OCI-LY7 (cell line): ENCODE measurements at regions not wholly inside any gene's neighbourhood (a gene's known extent, or its start where the extent isn't known, plus 50 kb on each side); places are given as distances from the start of the nearest gene placed in this dataset.

Experiments used
- BruUV-seq: library from RNA; stranded (reverse); fragments of 400-500 nt; replicated peaks from 2 replicates; lab custom pipeline; 2021; lab: Mats Ljungman, UMichigan
- CTCF ChIA-PET: fragments of 300-600 bp; sonication (Branson Sonifier 250); formaldehyde crosslinking; loops from one replicate; lab custom pipeline; 2022; ENCODE audit warnings: antibody characterized with exemption; ENCODE audit not compliant: unreplicated experiment; lab: Charles Lee
- POLR2A ChIA-PET: fragments of 300-600 bp; sonication (Branson Sonifier 250); formaldehyde crosslinking; loops from one replicate; lab custom pipeline; 2022; ENCODE audit warnings: antibody characterized with exemption; lab: Charles Lee
- DNase-seq: peaks from one replicate; pipeline ENCODE4 v3.0.0-alpha.2; 2015; ENCODE audit warnings: low spot score
- H2AFZ ChIP-seq: fragments of 200-600 bp; sonication (generic), shearing (Covaris generic); 2 replicates; pipeline ENCODE4 v1.6.1; 2014; ENCODE audit warnings: mild to moderate bottlenecking, antibody characterized with exemption, low read length, moderate library complexity
- H3K27ac ChIP-seq: fragments of 200-600 bp; sonication (generic); 2 replicates; pipeline ENCODE4 v1.5.1; 2014; ENCODE audit warnings: mixed run types, low read depth, mild to moderate bottlenecking, moderate library complexity, low read length, inconsistent platforms; ENCODE audit not compliant: poor library complexity, severe bottlenecking
- H3K36me3 ChIP-seq: fragments of 200-600 bp; sonication (generic); 2 replicates; pipeline ENCODE4 v1.6.1; 2014; ENCODE audit warnings: mild to moderate bottlenecking, antibody characterized with exemption, low read length, moderate library complexity, mixed read lengths; ENCODE audit not compliant: insufficient read depth
- H3K4me1 ChIP-seq: fragments of 200-600 bp; sonication (generic); 2 replicates; pipeline ENCODE4 v1.5.1; 2014; ENCODE audit warnings: mild to moderate bottlenecking, low read length; ENCODE audit not compliant: insufficient read depth, poor library complexity, severe bottlenecking
- H3K4me2 ChIP-seq: fragments of 200-600 bp; sonication (generic); 2 replicates; pipeline ENCODE4 v1.6.1; 2014; ENCODE audit warnings: mild to moderate bottlenecking, low read length
- H3K4me3 ChIP-seq: fragments of 200-600 bp; sonication (generic); 2 replicates; pipeline ENCODE4 v1.5.1; 2014; ENCODE audit warnings: mild to moderate bottlenecking, low read depth, low read length; ENCODE audit not compliant: poor library complexity, severe bottlenecking
- H3K79me2 ChIP-seq: fragments of 200-600 bp; sonication (generic); 2 replicates; pipeline ENCODE4 v1.6.1; 2016; ENCODE audit warnings: low read depth, mild to moderate bottlenecking, low read length, moderate library complexity, mixed read lengths; ENCODE audit not compliant: insufficient read depth
- H3K9me2 ChIP-seq: fragments of 200-600 bp; sonication (generic); 2 replicates; pipeline ENCODE4 v1.6.1; 2016; ENCODE audit warnings: mild to moderate bottlenecking, low read length, mixed read lengths; ENCODE audit not compliant: insufficient read depth
- H3K9me3 ChIP-seq: fragments of 200-600 bp; sonication (generic); 2 replicates; pipeline ENCODE4 v1.6.1; 2014; ENCODE audit warnings: mild to moderate bottlenecking, mixed run types, low read length, mixed read lengths
- H4K20me1 ChIP-seq: fragments of 200-600 bp; sonication (generic); 2 replicates; pipeline ENCODE4 v1.6.1; 2014; ENCODE audit warnings: mild to moderate bottlenecking, antibody characterized with exemption, low read length, moderate library complexity, mixed read lengths; ENCODE audit not compliant: insufficient read depth
- EZH2phosphoT487 ChIP-seq: fragments of 200-600 bp; sonication (generic); IDR thresholded peaks from 2 replicates; pipeline ENCODE4 v1.6.1; 2018; ENCODE audit warnings: low read depth, borderline replicate concordance, mild to moderate bottlenecking, mixed run types, antibody characterized with exemption, low read length, moderate library complexity, mixed read lengths
- intact Hi-C: fragments of 100-400 bp; cut with micrococcal nuclease; formaldehyde crosslinking; loops from one replicate; pipeline ENCODE4 v1.10.0; 2022; ENCODE audit not compliant: unreplicated experiment
- TF ChIP-seq, protein P1 (sequence below): fragments of 200-600 bp; sonication (generic); conservative IDR thresholded peaks from 2 replicates; pipeline ENCODE4 v1.5.1; 2014; ENCODE audit warnings: mild to moderate bottlenecking, antibody characterized with exemption, low read length, moderate library complexity, mixed read lengths

GRCh38 chr22:22187299-22187698, 57.3 kb upstream of the VPREB1 start:
- H2AFZ ChIP-seq = no peak overlapping the region
- peaks cover 14% of the 10 kb centered on the region for H3K4me1 ChIP-seq
- POLR2A ChIA-PET = interaction anchor here (1.2 kb wide), 1 partner anchor 10 kb away, joined by 4 read pairs; no protein-coding TSS in a partner anchor
- CTCF ChIA-PET = no interaction called here
- DNase-seq = no peak
- no peaks in the 10 kb centered on the region for H3K9me2 ChIP-seq
- no peak overlapping the region for H3K4me3 ChIP-seq
- H4K20me1 ChIP-seq = no peaks in the 10 kb centered on the region
- H3K9me3 ChIP-seq = no peaks in the 10 kb centered on the region
- H3K27ac ChIP-seq = no peak overlapping the region
- intact Hi-C loops = no loop called here
- TF ChIP-seq, protein P1, sequence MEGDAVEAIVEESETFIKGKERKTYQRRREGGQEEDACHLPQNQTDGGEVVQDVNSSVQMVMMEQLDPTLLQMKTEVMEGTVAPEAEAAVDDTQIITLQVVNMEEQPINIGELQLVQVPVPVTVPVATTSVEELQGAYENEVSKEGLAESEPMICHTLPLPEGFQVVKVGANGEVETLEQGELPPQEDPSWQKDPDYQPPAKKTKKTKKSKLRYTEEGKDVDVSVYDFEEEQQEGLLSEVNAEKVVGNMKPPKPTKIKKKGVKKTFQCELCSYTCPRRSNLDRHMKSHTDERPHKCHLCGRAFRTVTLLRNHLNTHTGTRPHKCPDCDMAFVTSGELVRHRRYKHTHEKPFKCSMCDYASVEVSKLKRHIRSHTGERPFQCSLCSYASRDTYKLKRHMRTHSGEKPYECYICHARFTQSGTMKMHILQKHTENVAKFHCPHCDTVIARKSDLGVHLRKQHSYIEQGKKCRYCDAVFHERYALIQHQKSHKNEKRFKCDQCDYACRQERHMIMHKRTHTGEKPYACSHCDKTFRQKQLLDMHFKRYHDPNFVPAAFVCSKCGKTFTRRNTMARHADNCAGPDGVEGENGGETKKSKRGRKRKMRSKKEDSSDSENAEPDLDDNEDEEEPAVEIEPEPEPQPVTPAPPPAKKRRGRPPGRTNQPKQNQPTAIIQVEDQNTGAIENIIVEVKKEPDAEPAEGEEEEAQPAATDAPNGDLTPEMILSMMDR = no peak
- no peak for TF ChIP-seq EZH2phosphoT487
- BruUV-seq = no TSS peak
- H3K4me2 ChIP-seq = no peak overlapping the region
- no peaks in the 10 kb centered on the region for H3K79me2 ChIP-seq
- peaks cover 4% of the 10 kb centered on the region for H3K36me3 ChIP-seq

- Histone ChIP-seq H3K4me3 (no peak overlapping the region), H3K9me2 (no peaks in the 10 kb centered on the region), H3K79me2 (no peaks in the 10 kb centered on the region), H3K9me3 (no peaks in the 10 kb centered on the region), H3K27ac (no peak overlapping the region), H4K20me1 (no peaks in the 10 kb centered on the region), H2AFZ (no peak overlapping the region), H3K36me3 (peaks cover 4% of the 10 kb centered on the region), H3K4me2 (no peak overlapping the region), H3K4me1 (peaks cover 14% of the 10 kb centered on the region)
- POLR2A ChIA-PET = interaction anchor here (1.0 to 9.4 kb wide), 5 partner anchors 10 to 143 kb away, joined by 4 to 148 read pairs (median 5); no protein-coding TSS in a partner anchor
- BruUV-seq = no TSS peak
- DNase-seq = no peak
- no peak for TF ChIP-seq EZH2phosphoT487
- TF ChIP-seq, protein P1 = no peak
- CTCF ChIA-PET = interaction anchor here (1.0 kb wide), 1 partner anchor 16 kb away, joined by 3 read pairs; no protein-coding TSS in a partner anchor
- intact Hi-C loops = no loop called here
These were observed 58.6 kb upstream of the VPREB1 start for GRCh38 chr22:22185844-22186499.

DNA sequence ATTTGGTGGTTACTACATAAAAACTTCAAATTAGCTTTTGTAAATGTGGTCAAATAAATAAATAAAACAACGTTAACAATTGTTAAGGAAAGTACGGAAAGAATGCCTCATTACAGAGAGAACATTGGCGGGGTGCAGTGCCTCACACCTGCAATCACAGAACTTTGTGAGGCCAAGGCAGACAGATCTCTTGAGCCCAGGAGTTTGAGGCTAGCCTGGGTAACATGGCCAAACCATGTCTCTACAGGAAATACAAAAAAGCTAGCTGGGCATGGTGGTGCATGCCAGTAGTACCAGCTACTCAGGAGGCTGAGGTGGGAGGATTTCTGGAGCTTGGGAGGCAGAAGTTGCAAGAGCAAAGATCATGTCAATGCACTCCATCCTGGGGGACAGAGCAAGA, 59.4 kb upstream of the VPREB1 start:
- Histone ChIP-seq H3K36me3 (peaks cover 4% of the 10 kb centered on the region), H3K4me1 (peaks cover 14% of the 10 kb centered on the region), H3K27ac (no peak overlapping the region), H3K79me2 (no peaks in the 10 kb centered on the region), H3K4me2 (no peak overlapping the region), H4K20me1 (no peaks in the 10 kb centered on the region), H3K9me3 (no peaks in the 10 kb centered on the region), H3K4me3 (no peak overlapping the region), H3K9me2 (no peaks in the 10 kb centered on the region), H2AFZ (no peak overlapping the region)
- CTCF ChIA-PET = interaction anchor here (1.0 kb wide), 1 partner anchor 15 kb away, joined by 3 read pairs; no protein-coding TSS in a partner anchor
- TF ChIP-seq EZH2phosphoT487 = no peak
- TF ChIP-seq, protein P1 = no peak
- intact Hi-C loops = no loop called here
- no TSS peak for BruUV-seq
- POLR2A ChIA-PET = interaction anchor here (0.7 to 9.4 kb wide), 3 partner anchors 11 to 1397 kb away, joined by 3 to 148 read pairs (median 6); no protein-coding TSS in a partner anchor
- no peak for DNase-seq
